ENCODE measurements at regions not wholly inside any gene's neighbourhood (a gene's known extent, or its start where the extent isn't known, plus 50 kb on each side); places are given as distances from the start of the nearest gene placed in this dataset.

- Histone ChIP-seq H2AK5ac (ENCODE audit: low read depth, low read length) (no peak overlapping the region), H3K9ac (ENCODE audit: low read depth, low read length) (no peak overlapping the region), H3K4me2 (ENCODE audit: low read depth, low read length) (no peak overlapping the region), H3K4ac (ENCODE audit: low read depth, low read length) (no peak overlapping the region), H2AFZ (replicated peaks; ENCODE audit: low read length, poor library complexity) (no peak overlapping the region), H2BK20ac (ENCODE audit: low read depth, low read length) (no peak overlapping the region), H3K27me3 (ENCODE audit: control insufficient read depth, insufficient read depth, low read length) (no peaks in the 10 kb centered on the region), H3K23ac (ENCODE audit: low read depth, low read length) (no peak overlapping the region), H4K20me1 (ENCODE audit: insufficient read depth, low read length) (no peaks in the 10 kb centered on the region), H4K91ac (ENCODE audit: insufficient read depth, low read depth, low read length) (no peak overlapping the region), H2BK120ac (ENCODE audit: low read depth, low read length) (no peak overlapping the region), H2BK15ac (ENCODE audit: low read depth, low read length) (no peak overlapping the region), H3K18ac (ENCODE audit: low read depth, low read length) (no peak overlapping the region), H3K27ac (ENCODE audit: insufficient read depth, low read length) (no peak overlapping the region), H2AK9ac (replicated peaks; ENCODE audit: low read depth, low read length, poor library complexity) (no peak overlapping the region), H3K79me1 (ENCODE audit: low read depth in 1 of 2, low read length in 2 of 2) (no peaks in the 10 kb centered on the region), H4K8ac (ENCODE audit: low read depth in 2 of 2, low read length in 2 of 2) (no peak overlapping the region), H4K5ac (ENCODE audit: low read depth, low read length) (no peak overlapping the region), H3K14ac (replicated peaks; ENCODE audit: low read depth, low read length) (no peak overlapping the region), H3K4me1 (ENCODE audit: control insufficient read depth, insufficient read depth, low read length) (no peaks in the 10 kb centered on the region), H3K4me3 (ENCODE audit: insufficient read depth, low read depth, low read length) (no peak overlapping the region), H3K9me3 (ENCODE audit: control insufficient read depth, insufficient read depth, low read length) (peaks cover 13% of the 10 kb centered on the region; the same call in 1 of the 2 replicates), H3K56ac (ENCODE audit: extremely low read depth, insufficient read depth, low read length) (no peak overlapping the region), H2BK5ac (ENCODE audit: low read depth, low read length, poor library complexity, severe bottlenecking) (no peak overlapping the region), H3K36me3 (ENCODE audit: control insufficient read depth, insufficient read depth, low read length) (no peaks in the 10 kb centered on the region), H3K9me1 (ENCODE audit: insufficient read depth, low read length) (no peaks in the 10 kb centered on the region)
- dilution Hi-C loops (cut with HindIII; ENCODE audit: low sequenced_read_pairs, unreplicated experiment) (no loop called here), in situ Hi-C loops (cut with MboI; ENCODE audit: low sequenced_read_pairs) (no loop called here), intact Hi-C loops (cut with micrococcal nuclease) (no loop called here)
- ATAC-seq (ENCODE audit: low read depth) (no peak), DNase-seq (no peak)
- no TSS peak for BruUV-seq (replicated peaks)
- WGBS, 2 experiments (ENCODE audit: extremely low coverage in 2 of 2, insufficient read length in 1 of 2) = no CpG with 5 or more reads among the region's 2 CpGs
- TF ChIP-seq RCOR1 (IDR thresholded peaks at IDR 0.05; ENCODE audit: insufficient replicate concordance, low read length) (no peak), RFX5 (IDR thresholded peaks at IDR 0.05; ENCODE audit: low read depth, low read length) (no peak), USF2 (IDR thresholded peaks at IDR 0.05; ENCODE audit: low read depth, low read length) (no peak), MAZ (IDR thresholded peaks at IDR 0.05; ENCODE audit: borderline replicate concordance, low read depth, low read length) (no peak), RAD21 (IDR thresholded peaks at IDR 0.05; ENCODE audit: low read length) (no peak), MAFK (IDR thresholded peaks at IDR 0.05; ENCODE audit: low read depth, low read length) (no peak), CEBPB (IDR thresholded peaks at IDR 0.05; ENCODE audit: low read depth, low read length) (no peak), SMC3 (IDR thresholded peaks at IDR 0.05; ENCODE audit: low read depth, low read length) (no peak), MXI1 (IDR thresholded peaks at IDR 0.05; ENCODE audit: borderline replicate concordance, low read depth, low read length) (no peak), BHLHE40 (IDR thresholded peaks at IDR 0.05; ENCODE audit: low read depth, low read length) (no peak), NFE2L2 (IDR thresholded peaks at IDR 0.05; ENCODE audit: low read depth, low read length) (no peak), CHD1 (IDR thresholded peaks at IDR 0.05; ENCODE audit: low read depth, low read length) (no peak), ELK1 (IDR thresholded peaks at IDR 0.05; ENCODE audit: borderline replicate concordance, low read depth, low read length) (no peak)
- ChIA-PET POLR2A (ENCODE audit: unreplicated experiment) (no interaction called here), CTCF (no interaction called here)
Observed at GRCh38 chr10:105986486-105986885, 1178.0 kb downstream of the SORCS1 start.
